ENCODE measurements at regions not wholly inside any gene's neighbourhood (a gene's known extent, or its start where the extent isn't known, plus 50 kb on each side); places are given as distances from the start of the nearest gene placed in this dataset.

DNA sequence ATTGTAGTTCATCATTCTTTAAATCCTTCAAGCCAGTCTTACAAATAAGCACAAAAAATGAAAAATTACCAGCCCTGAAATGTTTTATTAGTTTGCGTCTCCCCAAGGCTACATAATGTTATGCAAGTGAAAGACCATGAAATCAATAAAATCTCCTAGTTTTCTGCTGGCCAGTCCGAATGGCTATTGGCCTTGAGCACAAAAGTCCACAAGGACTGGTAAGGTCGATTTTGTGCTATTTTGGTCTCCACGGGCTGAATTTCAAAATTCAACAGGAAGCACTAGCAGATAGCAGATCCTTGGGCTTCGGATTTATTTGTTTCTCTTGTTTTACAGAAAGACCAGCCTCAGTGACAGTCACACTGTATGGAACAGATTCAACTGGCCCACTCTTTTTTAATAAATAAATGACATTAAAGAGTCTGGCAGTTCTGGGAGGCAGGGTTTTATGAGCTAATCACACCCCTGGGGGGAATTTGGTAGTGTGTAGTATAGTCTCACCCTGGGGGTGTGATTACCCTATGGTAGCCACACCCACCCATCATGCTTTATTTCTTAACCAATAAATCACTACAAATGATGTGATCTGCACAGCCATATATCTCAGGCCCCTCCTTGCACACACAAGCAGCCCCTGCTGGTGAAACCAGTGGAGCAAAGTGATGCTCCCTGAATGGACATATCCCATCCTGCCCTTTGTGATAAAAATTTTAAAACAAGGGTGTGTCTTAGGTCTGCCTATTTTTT, 51.1 kb upstream of the TMEM33 start:
- Mint-ChIP-seq H3K27ac (no peak overlapping the region), H3K9me3 (no peaks in the 10 kb centered on the region), H3K36me3 (ENCODE audit: low read depth) (no peaks in the 10 kb centered on the region), H3K4me3 (no peak overlapping the region), H3K27me3 (peaks cover 30% of the 10 kb centered on the region), H3K4me1 (ENCODE audit: low read depth) (peaks cover 9% of the 10 kb centered on the region)
- ATAC-seq (no peak), DNase-seq (no peak)
- TF ChIP-seq, protein P1, sequence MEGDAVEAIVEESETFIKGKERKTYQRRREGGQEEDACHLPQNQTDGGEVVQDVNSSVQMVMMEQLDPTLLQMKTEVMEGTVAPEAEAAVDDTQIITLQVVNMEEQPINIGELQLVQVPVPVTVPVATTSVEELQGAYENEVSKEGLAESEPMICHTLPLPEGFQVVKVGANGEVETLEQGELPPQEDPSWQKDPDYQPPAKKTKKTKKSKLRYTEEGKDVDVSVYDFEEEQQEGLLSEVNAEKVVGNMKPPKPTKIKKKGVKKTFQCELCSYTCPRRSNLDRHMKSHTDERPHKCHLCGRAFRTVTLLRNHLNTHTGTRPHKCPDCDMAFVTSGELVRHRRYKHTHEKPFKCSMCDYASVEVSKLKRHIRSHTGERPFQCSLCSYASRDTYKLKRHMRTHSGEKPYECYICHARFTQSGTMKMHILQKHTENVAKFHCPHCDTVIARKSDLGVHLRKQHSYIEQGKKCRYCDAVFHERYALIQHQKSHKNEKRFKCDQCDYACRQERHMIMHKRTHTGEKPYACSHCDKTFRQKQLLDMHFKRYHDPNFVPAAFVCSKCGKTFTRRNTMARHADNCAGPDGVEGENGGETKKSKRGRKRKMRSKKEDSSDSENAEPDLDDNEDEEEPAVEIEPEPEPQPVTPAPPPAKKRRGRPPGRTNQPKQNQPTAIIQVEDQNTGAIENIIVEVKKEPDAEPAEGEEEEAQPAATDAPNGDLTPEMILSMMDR (IDR thresholded peaks at IDR 0.05) = no peak
- ChIA-PET POLR2A (no interaction called here), CTCF (interaction anchor here (1.1 to 1.8 kb wide), 5 partner anchors 13 to 193 kb away, joined by 3 to 6 read pairs (median 3); no protein-coding TSS in a partner anchor)
- intact Hi-C loops (cut with micrococcal nuclease) = loop anchor here (2.0 to 5.0 kb wide), 3 partner anchors 137 to 603 kb away; partner anchors contain the start of gene PHOX2B

DNA sequence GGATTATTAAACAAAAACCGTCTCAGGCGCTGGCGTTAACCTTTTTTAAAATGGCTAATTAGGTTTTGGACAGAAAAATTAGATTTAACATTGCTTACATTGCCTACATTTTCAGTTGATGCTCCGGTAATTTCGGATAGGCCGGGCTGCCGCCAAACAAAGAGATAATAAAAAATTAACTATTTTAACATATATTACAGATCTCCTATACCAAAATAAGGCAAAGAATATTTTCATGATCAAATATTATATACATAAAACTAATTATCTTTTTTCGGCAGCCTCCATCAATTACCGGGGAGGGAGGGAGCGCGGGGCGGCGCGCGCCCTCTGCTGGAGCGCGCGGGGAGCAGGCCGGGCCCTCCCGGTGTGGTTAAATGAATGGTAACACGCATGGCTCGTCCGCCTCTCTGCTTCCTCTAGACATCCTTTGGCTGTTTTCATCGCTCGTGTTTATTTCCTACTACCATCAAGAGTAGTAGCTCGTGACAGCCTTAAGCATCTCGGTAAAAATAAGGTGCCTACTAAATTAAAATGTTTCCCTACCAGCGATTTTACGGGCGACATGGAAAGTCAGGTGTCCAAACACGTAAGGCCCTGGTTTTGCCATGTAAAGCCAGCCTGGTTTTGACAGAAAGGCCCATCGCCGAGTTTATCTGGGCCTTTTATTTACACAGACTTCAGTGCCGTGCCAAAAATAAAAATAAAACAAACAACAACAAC, 52.4 kb upstream of the TMEM33 start:
- TF ChIP-seq, protein P1 (IDR thresholded peaks at IDR 0.05) = peak; percentile 99
- peak overlapping the region; percentile 56 for H3K4me3 Mint-ChIP-seq
- H3K4me1 Mint-ChIP-seq (ENCODE audit: low read depth) = peaks cover 12% of the 10 kb centered on the region
- no peaks in the 10 kb centered on the region for H3K9me3 Mint-ChIP-seq
- ChIA-PET POLR2A (no interaction called here), CTCF (interaction anchor here (0.6 to 1.2 kb wide), 5 partner anchors 12 to 602 kb away, joined by 3 to 4 read pairs (median 3); no protein-coding TSS in a partner anchor)
- DNase-seq (peak; percentile 64), ATAC-seq (peak; percentile 91)
- no peaks in the 10 kb centered on the region for H3K36me3 Mint-ChIP-seq (ENCODE audit: low read depth)
- intact Hi-C loops (cut with micrococcal nuclease) = loop anchor here (2.0 to 5.0 kb wide), 3 partner anchors 135 to 602 kb away; partner anchors contain the start of gene PHOX2B
- peaks cover 41% of the 10 kb centered on the region for H3K27me3 Mint-ChIP-seq
- no peak overlapping the region for H3K27ac Mint-ChIP-seq

DNA sequence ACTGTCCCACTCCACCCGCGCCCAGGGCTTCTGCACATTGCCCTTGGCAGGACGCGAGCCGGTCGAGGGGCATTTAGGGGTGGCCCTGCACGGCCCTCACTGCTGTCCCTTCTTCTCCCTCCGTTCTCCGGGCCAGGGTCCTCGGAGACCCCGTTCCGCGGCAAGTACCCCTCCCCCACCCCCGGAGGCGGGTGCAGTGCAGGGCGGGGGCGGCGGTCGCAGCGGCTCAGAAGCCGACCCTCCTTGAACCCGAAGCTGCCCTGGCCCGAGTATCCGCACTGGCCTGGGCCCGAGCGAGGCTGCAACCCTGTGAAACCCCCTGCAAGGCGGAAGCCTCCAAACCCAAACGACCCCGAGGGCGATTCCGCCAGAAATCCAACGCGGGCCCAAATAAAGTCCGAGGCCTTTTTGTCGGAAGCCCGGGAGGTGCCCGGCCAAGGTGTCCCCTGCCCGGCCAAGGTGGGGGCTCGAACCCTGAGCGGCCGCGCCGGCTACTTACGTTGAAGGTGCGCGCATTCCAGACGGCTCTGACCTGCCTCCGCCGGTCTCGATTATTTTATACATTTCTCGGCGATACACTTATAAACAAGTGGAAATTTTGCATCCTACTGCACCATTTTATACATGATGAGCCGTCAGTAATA, 53.1 kb upstream of the TMEM33 start:
- no peak for DNase-seq
- TF ChIP-seq, protein P1 (IDR thresholded peaks at IDR 0.05) = no peak
- peaks cover 45% of the 10 kb centered on the region for H3K27me3 Mint-ChIP-seq
- peak overlapping the region; percentile 56 for H3K4me3 Mint-ChIP-seq
- CTCF ChIA-PET = no interaction called here
- POLR2A ChIA-PET = no interaction called here
- H3K9me3 Mint-ChIP-seq = no peaks in the 10 kb centered on the region
- H3K27ac Mint-ChIP-seq = no peak overlapping the region
- no peak for ATAC-seq
- intact Hi-C loops (cut with micrococcal nuclease) = loop anchor here (2.0 to 5.0 kb wide), 3 partner anchors 135 to 601 kb away; partner anchors contain the start of gene PHOX2B
- H3K4me1 Mint-ChIP-seq (ENCODE audit: low read depth) = peaks cover 12% of the 10 kb centered on the region
- no peaks in the 10 kb centered on the region for H3K36me3 Mint-ChIP-seq (ENCODE audit: low read depth)

DNA sequence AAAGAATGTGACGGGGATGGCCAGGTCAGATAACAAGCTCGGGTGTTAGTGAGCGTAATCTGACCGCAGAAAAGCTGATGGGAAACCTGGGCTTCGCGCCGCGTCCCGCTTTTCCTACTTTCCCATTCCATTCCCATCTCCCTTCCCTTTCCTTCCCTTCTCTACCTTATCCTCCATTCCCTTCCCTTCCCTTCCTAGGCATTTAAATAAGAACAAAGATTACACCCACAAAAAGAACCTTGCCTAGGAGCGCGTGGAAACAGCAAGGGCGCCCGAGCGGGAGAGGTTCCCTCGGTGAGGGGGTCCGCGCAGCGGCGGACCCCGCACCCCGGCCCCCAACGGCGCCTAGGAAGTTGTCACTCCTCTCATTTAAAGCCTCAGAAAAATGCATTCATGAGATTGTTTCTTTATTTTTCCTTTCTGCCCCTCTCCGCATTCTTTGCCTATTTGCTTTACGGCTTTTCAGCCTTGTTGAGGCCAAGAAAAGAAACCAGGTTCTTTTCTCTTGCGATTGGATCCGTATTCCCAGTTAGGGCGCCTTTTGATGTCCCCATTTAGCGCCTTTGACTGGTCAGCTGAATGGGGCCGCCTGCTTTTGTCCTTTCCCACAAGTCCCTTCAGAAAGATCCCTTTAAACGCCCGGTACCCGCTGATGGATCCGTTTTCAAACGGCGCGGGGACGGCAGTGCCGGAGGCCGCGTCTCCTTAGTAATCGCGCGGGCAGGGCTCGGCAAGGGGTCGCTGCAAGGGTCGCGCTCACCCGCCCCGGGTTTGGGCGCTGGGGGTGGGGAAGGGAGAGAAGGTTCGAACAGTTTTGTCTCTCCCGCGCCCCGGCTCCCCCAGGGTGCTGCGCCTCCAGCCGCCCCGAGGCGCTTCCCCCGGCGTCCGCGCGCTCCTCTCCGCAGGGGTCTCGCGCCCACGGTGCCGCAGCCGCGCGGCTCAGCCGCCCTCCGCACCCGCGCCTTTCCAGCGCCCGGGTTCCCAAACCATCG, 54.1 kb upstream of the TMEM33 start:
- H3K36me3 Mint-ChIP-seq (ENCODE audit: low read depth) = no peaks in the 10 kb centered on the region
- no peak overlapping the region for H3K27ac Mint-ChIP-seq
- peaks cover 12% of the 10 kb centered on the region for H3K4me1 Mint-ChIP-seq (ENCODE audit: low read depth)
- H3K27me3 Mint-ChIP-seq = peaks cover 53% of the 10 kb centered on the region
- peak overlapping the region; percentile 53 for H3K4me3 Mint-ChIP-seq
- CTCF ChIA-PET = no interaction called here
- TF ChIP-seq, protein P1 (IDR thresholded peaks at IDR 0.05) = no peak
- POLR2A ChIA-PET = interaction anchor here (1.0 kb wide), 1 partner anchor 110 kb away, joined by 3 read pairs; no protein-coding TSS in a partner anchor
- intact Hi-C loops (cut with micrococcal nuclease) = loop anchor here (5.0 kb wide), 1 partner anchor 134 kb away; the partner anchor contains the start of gene PHOX2B
- no peaks in the 10 kb centered on the region for H3K9me3 Mint-ChIP-seq
- DNase-seq = no peak
- no peak for ATAC-seq
